Fibroblast of the conjunctiva (primary cell): ENCODE measurements at regions not wholly inside any gene's neighbourhood (a gene's known extent, or its start where the extent isn't known, plus 50 kb on each side); places are given as distances from the start of the nearest gene placed in this dataset.

ENCODE experiments used
- DNase-seq: peaks from one replicate; pipeline ENCODE4 v3.0.0-alpha.2; 2010; ENCODE audit warnings: low read depth

DNA sequence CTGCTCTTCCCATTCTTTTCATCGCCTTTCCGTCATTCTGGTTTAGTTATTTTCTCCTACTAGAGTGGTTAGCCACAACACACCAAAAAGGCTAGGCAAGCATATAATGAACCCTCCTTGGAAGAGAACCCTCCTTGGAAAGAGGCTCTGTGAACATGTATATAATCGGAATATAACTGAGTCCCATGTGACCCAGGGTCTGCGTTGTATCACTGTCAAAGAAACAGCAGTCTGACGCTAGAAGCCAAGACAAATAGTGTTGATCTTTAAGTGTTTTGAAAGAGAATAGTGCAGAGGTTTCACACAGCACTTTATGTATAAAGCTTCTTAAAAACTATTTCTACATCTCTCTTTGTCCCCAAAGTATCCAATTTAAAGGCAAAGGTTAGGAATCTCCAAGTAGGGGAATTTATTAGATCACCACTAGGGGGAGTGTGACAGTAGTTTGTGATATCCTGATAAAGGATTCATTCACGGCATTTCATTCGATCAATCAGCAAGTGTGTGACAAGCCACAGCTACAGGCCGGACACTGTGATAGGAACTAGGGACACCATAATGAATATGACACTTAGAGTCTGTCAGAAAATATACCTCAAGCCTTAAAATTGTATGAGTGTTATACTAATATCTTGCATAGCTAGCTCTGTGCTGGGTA lies 395.3 kb downstream of the CD109 start:
- DNase-seq, result no peak

- DNase-seq, result peak; percentile 21
Observed at GRCh38 chr6:74087899-74088298, 391.9 kb downstream of the CD109 start.

DNA sequence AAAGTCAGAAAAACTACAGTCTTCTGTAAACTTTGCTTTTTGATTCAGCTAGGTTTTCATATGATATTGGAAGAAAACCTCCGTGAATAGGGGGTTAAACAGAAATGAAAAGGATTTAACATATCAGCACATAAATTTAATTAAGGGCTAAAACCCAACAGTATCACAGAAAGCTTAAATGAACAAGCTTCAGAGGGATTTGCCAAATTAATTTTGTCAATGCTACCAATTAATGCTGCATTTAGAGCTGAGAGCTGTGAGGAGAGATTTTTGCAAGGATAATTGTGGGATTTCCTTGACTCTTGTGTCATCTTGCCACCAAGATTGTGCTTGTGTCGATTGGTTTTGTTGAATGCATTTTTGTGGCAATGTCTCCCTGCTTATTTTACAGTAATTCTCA lies 379.9 kb downstream of the CD109 start:
- no peak for DNase-seq

DNA sequence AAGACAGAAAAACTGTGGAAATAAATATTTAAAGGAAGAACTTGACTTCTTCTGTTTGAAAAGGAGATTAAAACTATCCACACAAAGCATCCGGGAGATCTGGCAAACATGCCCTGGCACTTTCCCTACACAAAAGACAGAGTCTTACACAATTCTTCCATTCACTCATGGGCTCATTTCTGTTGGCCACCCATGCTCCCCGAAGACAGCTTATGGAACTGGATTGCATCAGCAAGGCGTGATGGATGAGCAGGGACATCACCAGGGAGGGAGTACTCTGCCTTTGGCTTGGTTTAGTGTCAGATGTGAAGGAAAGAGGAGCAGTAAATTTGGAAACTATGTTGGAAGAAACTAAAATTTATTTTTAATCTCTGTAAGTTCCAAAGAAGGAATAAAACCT lies 379.3 kb downstream of the CD109 start:
- peak; percentile 90 for DNase-seq

DNA sequence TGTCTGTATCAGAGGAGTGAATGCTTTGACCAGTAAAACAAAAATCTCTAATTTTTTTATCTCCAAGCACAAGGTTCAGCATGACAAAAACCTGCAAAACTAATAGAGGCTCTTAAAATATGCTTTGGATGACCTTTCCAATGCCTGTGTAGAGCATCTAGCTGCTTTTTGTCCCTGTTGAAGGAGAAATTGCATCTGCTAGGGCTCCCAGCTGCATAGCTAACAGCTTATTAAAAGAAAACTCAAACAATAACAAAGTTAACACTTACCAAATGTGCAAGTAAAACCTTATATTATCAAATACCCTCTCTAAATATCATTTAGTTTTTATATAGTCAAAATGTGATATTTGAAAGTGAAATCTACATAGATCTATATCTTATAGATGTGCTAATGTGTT lies 378.6 kb downstream of the CD109 start:
- no peak for DNase-seq

DNA sequence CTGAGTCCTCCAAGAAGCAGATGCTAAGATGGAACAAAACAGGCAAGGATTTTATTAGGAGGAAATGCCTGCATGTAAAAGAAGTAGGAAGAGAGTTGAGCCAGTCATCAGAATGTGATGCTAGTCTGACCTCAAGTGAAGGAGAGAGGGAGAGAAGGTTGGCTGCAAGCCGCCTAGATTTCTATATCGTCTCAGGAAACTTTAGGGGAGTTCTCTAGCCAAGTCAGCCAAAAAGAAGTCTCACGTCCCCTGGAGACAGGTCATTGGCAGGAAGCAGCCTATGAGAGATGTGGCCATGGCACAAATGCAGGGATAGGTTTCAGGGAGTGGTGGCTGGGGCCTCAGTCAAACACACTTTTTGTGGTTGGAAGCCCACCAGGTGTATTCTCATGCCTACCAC lies 378.0 kb downstream of the CD109 start:
- no peak for DNase-seq

DNA sequence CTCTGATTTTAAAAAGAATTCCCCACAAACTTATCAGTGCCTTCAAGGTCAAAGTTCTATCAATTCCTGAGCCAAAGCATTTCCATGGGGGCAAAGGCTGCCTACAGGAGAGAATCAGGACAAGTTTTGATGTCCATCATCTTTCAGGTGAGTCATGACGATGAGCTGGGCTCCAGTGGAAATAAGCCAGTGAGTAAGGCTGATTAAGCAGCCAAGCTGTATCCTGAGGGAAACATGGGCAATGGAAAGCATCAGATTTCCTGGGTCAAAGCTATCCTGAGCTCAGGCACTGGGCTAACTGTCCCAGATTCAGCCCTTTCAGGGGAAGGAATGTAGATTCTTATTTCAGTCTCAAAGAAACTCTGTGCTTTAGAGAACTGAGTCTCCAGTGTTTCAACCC lies 377.4 kb downstream of the CD109 start:
- DNase-seq, result no peak

- DNase-seq, result no peak
Observed at GRCh38 chr6:74071214-74071613, 375.2 kb downstream of the CD109 start.

GRCh38 chr6:74070711-74071110 lies 374.7 kb downstream of the CD109 start:
- DNase-seq, result no peak

DNA sequence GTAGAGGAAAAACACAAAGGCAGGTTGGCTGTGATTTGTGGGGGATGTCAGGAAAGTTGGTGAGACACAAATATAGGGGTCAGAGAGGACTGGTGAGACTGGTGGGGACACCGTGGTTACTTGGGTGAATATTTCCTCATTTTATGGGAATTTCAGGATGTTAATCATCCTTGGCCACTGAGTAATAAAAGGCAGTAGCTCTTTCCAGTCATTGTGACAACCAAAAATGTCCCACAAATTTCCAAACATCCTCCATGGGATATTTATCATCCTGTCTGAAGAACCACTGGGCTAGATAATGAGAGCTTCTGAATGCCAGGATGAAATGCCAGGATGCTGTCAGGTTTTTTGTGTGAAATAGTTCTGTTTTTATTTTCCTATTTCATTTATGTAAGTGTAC lies 374.1 kb downstream of the CD109 start:
- DNase-seq, result no peak

DNA sequence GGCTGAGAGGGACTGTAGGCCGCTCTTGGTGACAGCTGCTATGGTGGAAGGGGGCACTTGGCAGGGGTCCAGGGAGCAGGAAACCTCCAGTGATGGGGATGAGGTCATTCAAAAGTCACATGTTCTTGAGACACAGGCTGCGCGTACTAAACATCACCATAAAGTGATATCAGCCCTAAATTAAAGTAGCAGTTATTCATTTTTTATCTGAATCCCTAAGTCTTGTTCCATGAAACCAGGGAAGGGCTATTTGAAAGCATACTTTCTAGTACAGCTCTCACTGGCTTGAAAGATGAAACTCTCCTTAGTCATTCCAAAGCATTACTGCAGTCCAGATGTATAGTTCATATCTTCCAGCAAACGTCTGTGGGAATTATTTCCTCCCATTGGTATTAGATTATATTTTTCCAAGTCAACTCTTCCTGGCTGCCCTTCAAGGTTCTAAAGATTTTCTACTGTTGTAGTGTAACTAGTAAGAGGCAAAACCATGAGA lies 373.1 kb downstream of the CD109 start:
- DNase-seq, result peak; percentile 54

DNA sequence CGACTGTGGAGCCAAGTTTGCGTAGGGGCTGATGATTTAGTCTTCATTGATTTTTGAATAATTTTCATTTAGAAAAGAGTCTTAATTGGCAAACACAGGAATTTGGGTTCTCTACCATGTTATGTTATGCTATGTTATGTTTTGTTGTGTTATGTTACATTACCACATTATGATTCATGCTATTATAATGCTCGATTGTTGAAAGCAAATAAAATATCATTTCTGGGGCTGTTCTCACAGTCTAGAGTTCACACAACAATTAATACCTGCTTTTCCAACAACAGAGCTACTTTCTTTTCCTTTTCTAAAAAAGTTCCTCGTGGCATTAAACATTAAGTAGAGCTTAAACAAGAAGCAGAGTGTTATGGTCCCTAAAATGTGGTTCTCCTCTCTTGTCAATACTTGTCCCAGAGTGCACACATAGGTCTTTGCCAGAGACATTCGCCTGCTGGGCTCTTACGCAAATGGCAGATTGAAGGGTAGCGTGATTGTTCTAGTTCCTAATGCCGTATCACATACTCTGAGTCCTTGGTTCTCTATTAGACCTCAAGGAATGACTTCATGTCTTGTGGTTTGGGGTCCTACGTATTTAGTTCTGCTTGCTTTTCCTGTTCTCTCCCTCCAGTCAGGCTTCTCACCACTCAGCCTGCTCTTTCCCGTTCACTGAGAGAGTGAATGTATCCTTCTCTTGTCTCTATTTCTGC lies 370.3 kb downstream of the CD109 start:
- no peak for DNase-seq

- DNase-seq, result no peak
Observed at GRCh38 chr6:74065705-74066104, 369.7 kb downstream of the CD109 start.

- DNase-seq, result no peak
Observed at GRCh38 chr6:74063391-74063790, 367.4 kb downstream of the CD109 start.

DNA sequence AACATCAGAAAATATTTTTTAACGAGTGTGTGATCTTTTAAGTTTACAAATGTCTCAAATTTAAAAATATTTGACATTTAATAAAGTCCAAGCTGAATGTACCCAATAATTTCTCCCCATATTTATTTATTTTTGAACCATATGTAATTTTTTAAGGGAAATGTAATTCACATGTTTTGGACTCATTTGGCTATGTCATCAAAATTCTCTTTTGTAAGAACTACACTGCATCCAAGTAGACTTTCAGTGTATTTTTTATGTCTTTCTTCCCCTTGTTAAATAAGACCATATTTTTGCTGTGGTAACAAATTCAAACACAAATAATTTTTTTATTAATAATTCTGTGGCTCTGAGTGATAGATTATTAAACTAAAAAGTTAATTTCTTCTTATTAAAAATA lies 365.2 kb downstream of the CD109 start:
- DNase-seq, result no peak

DNA sequence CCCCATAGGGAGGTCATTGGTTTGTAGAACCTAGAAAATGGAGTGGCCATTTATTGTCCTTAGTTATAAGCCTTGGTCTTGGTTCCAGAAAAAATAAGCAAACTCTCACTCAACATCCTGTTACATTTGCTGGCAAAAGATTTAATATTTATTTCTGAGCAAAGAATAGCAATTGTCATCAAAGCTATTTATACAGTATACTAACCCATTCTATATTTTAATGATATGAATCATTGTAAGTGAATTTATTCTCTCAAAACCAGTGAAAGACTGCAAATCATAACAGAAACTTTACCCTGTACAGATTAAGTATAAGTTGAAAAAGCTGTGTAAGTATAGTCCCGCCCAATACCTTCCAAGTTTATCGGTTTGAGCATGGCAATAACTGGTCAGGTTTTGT lies 364.4 kb downstream of the CD109 start:
- DNase-seq, result no peak

GRCh38 chr6:74058606-74059005 lies 362.6 kb downstream of the CD109 start:
- no peak for DNase-seq

GRCh38 chr6:74057326-74057725 lies 361.3 kb downstream of the CD109 start:
- no peak for DNase-seq

DNA sequence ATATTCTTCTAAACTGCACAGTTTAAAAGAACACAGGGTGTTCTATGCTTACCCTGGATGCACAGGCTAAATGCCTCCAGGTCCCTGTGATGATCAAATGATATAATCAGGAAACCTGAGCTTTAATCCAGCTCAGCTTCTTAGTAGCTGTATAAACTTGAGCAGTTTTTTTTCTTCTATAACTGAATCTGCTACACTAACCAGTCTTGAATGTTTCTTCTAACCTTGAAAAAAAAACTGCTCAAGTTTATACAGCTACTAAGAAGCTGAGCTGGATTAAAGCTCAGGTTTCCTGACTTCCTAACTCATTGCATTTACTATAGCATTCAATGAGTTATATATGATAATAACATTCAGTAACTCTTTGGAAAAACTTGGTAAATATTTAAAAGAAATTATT lies 358.2 kb downstream of the CD109 start:
- no peak for DNase-seq

GRCh38 chr6:74050921-74051320 lies 354.9 kb downstream of the CD109 start:
- DNase-seq, result no peak

GRCh38 chr6:74048387-74048786 lies 352.4 kb downstream of the CD109 start:
- no peak for DNase-seq

DNA sequence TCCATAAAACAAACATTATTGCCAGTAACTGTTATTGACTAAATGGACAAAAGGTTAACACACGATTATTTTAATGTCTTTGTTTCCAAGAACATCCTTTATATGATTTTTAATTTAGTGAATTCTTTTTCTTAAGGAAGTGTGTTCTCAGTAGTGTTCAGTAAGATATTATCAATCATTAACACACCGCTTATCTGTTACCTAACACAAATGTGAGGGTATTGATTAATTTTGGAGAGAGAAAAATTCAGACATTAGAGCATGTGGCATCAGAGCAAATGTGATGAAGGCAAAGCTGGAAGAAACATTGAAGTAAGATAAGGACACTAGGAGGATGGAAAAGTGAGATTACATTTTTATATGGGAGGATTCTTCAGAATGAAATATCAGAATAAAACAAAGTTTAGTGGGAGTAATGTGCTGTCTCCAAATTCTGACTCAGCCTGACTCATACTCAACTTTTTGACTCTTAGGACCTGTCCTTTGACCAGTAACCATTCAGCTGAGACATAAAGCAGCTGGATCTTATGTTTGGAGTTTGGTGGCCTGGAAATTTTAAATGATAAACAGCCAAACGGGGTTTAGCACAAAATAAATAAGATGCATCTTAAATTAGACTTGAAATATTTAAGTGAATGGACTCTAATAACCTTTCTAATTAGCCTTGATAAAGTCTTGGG lies 348.6 kb downstream of the CD109 start:
- no peak for DNase-seq

- no peak for DNase-seq
Observed at GRCh38 chr6:74041420-74041819, 345.4 kb downstream of the CD109 start.
